ENCODE measurements at regions not wholly inside any gene's neighbourhood (a gene's known extent, or its start where the extent isn't known, plus 50 kb on each side); places are given as distances from the start of the nearest gene placed in this dataset.

DNA sequence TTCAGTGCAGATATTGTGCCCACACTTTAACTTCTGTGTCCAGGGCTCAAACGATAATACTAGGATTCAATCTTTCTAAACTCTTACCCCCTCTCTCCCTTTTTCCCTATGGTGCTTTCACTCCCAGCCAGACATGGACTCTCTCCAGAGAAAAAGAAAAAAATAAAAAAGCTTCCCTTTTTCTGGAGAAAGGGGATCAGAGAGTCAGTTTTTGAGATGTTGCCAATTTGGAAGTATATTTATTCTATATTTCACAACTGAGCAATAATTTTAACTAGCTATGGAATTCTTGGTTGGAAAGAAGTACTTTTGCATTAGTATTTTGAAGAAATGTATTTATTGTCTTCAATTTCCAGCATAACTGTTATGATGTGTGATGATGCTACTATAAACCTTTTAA lies 72.2 kb upstream of the ZFP64 start:
- Histone ChIP-seq H3K4me3 (no peak overlapping the region), H3K27ac (no peak overlapping the region), H3K4me1 (replicated peaks in 1 of 2) (peaks cover 8 to 19% of the 10 kb centered on the region in 2 donors)
- ATAC-seq (replicated peaks in 6 of 8): no peak
- 0 to 100% (median 75%) methylated on average over 1 of the region's 1 CpG; no CpG with 5 or more reads in 1 of the 10 experiments for WGBS, 10 experiments
- in situ Hi-C loops (cut with MboI; ENCODE audit: low pct_unique_long_range_greater_than_20kb in 2 of 9, low sequenced_read_pairs in 9 of 9, unreplicated experiment in 9 of 9): no loop called here

DNA sequence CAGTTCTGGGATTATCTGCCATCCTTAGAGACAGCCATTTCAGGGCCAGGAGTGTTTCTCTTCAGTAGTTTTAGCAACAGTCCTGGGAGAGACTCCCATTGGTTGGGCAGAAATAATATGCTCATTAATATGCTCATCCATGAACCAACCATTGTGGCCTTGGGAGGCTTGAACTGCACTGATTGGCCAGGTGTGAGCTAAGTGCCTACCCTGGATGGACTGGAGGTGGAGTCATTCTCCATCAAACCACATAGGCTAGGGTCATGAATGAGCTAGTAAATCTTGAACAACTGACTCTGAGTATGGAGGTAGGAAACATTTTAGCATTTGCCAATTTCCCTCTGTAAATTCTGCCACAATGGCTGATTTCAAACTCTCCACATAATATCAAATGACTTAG lies 70.2 kb upstream of the ZFP64 start:
- Histone ChIP-seq H3K4me3 (no peak overlapping the region), H3K27ac (no peak overlapping the region), H3K4me1 (replicated peaks in 1 of 2) (peaks cover 8 to 12% of the 10 kb centered on the region in 2 donors)
- ATAC-seq (replicated peaks in 6 of 8): no peak
- in situ Hi-C loops (cut with MboI; ENCODE audit: low pct_unique_long_range_greater_than_20kb in 2 of 9, low sequenced_read_pairs in 9 of 9, unreplicated experiment in 9 of 9): no loop called here

DNA sequence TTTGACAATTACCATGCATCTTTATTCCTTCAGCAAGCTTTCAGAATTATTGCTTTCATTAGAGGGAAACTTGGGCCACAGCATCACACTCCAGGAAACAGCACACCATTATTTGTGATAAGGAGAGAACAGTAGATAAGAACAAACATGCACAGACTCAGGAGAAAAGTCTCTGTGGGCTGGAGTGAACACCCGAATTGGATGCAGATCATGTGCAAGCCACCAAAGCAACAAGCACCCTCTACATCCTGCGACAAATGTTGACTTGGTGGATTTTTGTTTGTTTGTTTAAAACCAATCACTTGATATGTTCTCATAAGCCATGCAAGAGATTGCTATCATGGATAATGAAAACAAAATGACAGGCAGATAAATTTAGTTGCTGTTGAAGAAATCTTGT lies 67.7 kb upstream of the ZFP64 start:
- H3K4me3 ChIP-seq: no peak overlapping the region
- no peak for ATAC-seq (replicated peaks in 6 of 8)
- 0 to 100% (median 73%) methylated on average over 1 to 2 of the region's 2 CpGs; no CpG with 5 or more reads in 1 of the 10 experiments for WGBS, 10 experiments
- in situ Hi-C loops (cut with MboI; ENCODE audit: low pct_unique_long_range_greater_than_20kb in 2 of 9, low sequenced_read_pairs in 9 of 9, unreplicated experiment in 9 of 9): loop anchor here in 1 of 9 experiments (10.0 kb wide), 1 partner anchor 116 kb away; no protein-coding TSS in a partner anchor
- no peaks in the 10 kb centered on the region for H3K4me1 ChIP-seq (replicated peaks in 1 of 2)
- no peak overlapping the region for H3K27ac ChIP-seq

DNA sequence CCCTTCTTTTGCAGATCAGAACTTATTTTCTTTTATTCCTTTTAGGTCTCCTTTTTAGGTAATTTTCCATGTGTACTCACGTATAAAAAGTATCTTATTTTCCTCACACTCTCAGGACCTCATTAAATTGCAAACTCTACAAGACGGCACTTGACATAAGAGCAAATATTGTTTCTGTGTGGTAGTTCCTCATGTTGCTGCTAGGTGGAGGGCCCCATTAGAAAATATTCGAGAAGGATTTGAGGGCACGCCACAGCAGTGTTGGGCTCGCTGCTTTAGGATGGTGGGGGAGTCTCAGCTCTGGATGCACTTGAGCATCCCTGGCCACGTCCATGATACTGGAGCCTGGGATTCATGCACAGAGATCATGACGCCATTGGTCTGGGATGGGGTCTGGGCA lies 64.9 kb upstream of the ZFP64 start:
- WGBS, 10 experiments: 0 to 94% (median 89%) methylated on average over 1 to 7 of the region's 7 CpGs
- no peak overlapping the region for H3K27ac ChIP-seq
- no peak overlapping the region for H3K4me3 ChIP-seq
- H3K4me1 ChIP-seq (replicated peaks in 1 of 2): no peaks in the 10 kb centered on the region
- in situ Hi-C loops (cut with MboI; ENCODE audit: low pct_unique_long_range_greater_than_20kb in 2 of 9, low sequenced_read_pairs in 9 of 9, unreplicated experiment in 9 of 9): loop anchor here in 1 of 9 experiments (10.0 kb wide), 1 partner anchor 118 kb away; no protein-coding TSS in a partner anchor
- no peak for ATAC-seq (replicated peaks in 6 of 8)

DNA sequence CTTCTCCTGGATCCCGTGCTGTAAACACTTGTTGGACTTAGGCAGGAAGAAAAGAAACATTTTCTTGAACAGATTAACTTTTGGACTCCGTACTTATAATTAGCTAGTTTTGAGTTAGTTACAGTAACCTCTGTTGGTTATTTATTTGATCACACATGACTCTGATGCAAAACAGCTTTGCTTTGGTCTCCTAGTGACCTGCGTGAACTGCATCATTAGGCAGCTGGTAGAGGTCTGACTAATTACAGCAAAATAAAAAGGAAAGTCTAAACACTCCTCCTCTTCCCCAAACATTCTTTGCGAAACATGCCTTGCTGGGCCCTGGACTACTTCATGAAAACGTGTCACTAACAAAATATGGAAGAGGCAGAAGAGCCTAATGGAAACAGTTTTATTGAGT lies 61.1 kb upstream of the ZFP64 start:
- WGBS, 10 experiments: 34 to 88% (median 72%) methylated on average over 1 to 5 of the region's 5 CpGs; no CpG with 5 or more reads in 2 of the 10 experiments
- in situ Hi-C loops (cut with MboI; ENCODE audit: low pct_unique_long_range_greater_than_20kb in 2 of 9, low sequenced_read_pairs in 9 of 9, unreplicated experiment in 9 of 9): loop anchor here in 1 of 9 experiments (10.0 kb wide), 1 partner anchor 122 kb away; no protein-coding TSS in a partner anchor
- Histone ChIP-seq H3K4me3 (no peak overlapping the region), H3K4me1 (replicated peaks in 1 of 2) (no peaks in the 10 kb centered on the region), H3K27ac (no peak overlapping the region)
- no peak for ATAC-seq (replicated peaks in 6 of 8)

DNA sequence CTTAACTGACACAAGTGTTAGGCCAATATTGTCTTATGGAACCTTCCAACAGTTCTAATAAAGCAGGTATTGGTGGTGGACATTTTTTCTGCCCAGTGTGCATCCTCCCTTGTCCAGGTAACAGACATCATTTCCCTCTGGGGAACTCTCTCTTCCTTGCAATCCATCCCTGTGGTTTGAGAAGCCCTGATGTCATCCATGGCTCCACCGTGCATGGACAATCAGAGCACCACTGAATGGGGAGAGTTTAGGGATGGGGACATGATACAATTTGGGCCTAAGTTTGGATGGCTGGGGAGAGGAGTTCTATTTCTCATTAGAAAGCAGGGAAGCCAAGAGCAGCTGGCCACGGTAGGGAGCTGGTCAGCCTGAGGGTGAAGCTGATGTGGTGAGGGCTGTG lies 60.2 kb upstream of the ZFP64 start:
- ATAC-seq (replicated peaks in 6 of 8): no peak
- Histone ChIP-seq H3K27ac (no peak overlapping the region), H3K4me3 (no peak overlapping the region), H3K4me1 (replicated peaks in 1 of 2) (no peaks in the 10 kb centered on the region)
- WGBS, 10 experiments: 63 to 100% (median 97%) methylated on average over 1 to 2 of the region's 2 CpGs; no CpG with 5 or more reads in 4 of the 10 experiments
- in situ Hi-C loops (cut with MboI; ENCODE audit: low pct_unique_long_range_greater_than_20kb in 2 of 9, low sequenced_read_pairs in 9 of 9, unreplicated experiment in 9 of 9): loop anchor here in 1 of 9 experiments (10.0 kb wide), 1 partner anchor 123 kb away; no protein-coding TSS in a partner anchor

DNA sequence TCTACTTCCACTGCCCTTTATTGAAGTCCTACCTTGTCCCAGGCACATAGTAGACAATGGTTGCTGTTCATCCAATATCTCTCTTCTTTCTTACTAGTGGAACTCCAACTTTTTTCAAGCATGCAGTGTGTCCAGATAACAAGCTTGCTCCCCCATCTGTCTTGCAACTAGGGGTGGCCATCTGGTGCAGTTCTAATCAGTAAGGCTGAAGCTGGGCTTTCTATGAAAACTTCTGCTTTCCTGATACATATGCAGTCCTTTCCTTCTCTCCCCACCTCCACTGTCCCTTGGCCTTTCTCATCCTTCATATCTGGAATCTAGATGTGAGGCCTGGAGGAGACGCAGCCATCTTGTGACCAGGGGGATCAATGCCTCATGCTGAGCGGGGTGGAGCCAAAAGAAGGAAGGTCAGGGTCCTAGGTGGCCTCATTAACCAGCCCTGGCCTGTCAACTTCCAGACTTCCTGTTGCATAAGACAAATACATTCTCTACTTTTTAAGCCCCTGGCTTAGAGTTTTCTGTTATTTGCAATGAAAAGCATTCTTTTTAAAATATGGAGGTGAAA lies 59.6 kb upstream of the ZFP64 start:
- Histone ChIP-seq H3K27ac (no peak overlapping the region), H3K4me3 (no peak overlapping the region), H3K4me1 (replicated peaks in 1 of 2) (no peaks in the 10 kb centered on the region)
- in situ Hi-C loops (cut with MboI; ENCODE audit: low pct_unique_long_range_greater_than_20kb in 2 of 9, low sequenced_read_pairs in 9 of 9, unreplicated experiment in 9 of 9): loop anchor here in 1 of 9 experiments (10.0 kb wide), 1 partner anchor 124 kb away; no protein-coding TSS in a partner anchor
- 50 to 100% (median 92%) methylated on average over 1 to 2 of the region's 2 CpGs; no CpG with 5 or more reads in 4 of the 10 experiments for WGBS, 10 experiments
- ATAC-seq (replicated peaks in 6 of 8): no peak

DNA sequence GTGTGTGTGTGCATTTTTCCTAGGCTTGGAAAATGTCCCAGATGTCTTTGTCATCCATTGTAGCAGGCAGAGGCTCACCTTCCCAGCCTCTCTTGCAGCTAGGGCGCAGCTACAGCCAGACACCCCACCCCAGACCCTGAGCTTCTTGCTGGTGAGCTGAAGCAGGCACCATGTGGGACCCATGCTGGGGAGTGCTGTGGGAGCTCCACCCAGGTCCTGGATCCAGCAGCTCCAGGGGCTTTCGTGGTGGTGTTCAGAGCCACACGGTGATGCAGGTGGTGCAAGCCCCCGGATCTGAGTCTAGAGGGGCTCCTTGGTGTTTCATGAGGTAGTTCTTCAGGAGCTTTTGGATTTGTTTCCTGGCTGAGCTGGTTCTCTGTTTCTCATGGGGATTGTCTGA lies 56.0 kb upstream of the ZFP64 start:
- H3K4me3 ChIP-seq: no peak overlapping the region
- 83 to 100% methylated on average over 2 to 3 of the region's 4 CpGs; no CpG with 5 or more reads in 8 of the 10 experiments for WGBS, 10 experiments
- ATAC-seq (replicated peaks in 6 of 8): no peak
- peaks cover 0 to 3% of the 10 kb centered on the region in 2 donors for H3K4me1 ChIP-seq (replicated peaks in 1 of 2)
- no peak overlapping the region for H3K27ac ChIP-seq
- in situ Hi-C loops (cut with MboI; ENCODE audit: low pct_unique_long_range_greater_than_20kb in 2 of 9, low sequenced_read_pairs in 9 of 9, unreplicated experiment in 9 of 9): loop anchor here in 4 of 9 experiments (10.0 to 25.0 kb wide), 3 partner anchors 140 to 1297 kb away; no protein-coding TSS in a partner anchor

DNA sequence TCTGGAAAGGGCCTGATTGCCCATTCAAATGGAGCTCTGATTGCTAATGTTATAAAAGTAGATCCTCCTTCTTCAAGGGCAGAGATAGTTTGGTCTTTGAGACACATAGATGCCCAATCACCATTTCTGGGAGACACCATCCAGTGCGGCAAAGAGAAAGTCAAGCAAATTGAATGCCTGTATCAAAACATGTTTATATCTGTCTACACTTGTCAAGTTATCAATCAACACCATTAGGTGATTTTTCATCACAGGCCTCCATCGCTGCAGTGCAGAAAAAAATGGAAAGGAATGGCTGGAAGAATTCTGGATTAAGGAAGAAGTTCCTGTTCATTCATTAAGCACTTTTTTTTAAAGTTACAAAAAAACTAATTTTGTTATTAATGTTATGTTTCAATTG lies 54.8 kb upstream of the ZFP64 start:
- Histone ChIP-seq H3K4me1 (replicated peaks in 1 of 2) (peaks cover 0 to 3% of the 10 kb centered on the region in 2 donors), H3K4me3 (no peak overlapping the region), H3K27ac (no peak overlapping the region)
- no peak for ATAC-seq (replicated peaks in 6 of 8)
- in situ Hi-C loops (cut with MboI; ENCODE audit: low pct_unique_long_range_greater_than_20kb in 2 of 9, low sequenced_read_pairs in 9 of 9, unreplicated experiment in 9 of 9): loop anchor here in 4 of 9 experiments (10.0 to 25.0 kb wide), 3 partner anchors 141 to 1298 kb away; no protein-coding TSS in a partner anchor
- WGBS, 10 experiments: 67 to 100% (median 88%) methylated on average over 1 to 2 of the region's 2 CpGs; no CpG with 5 or more reads in 2 of the 10 experiments

DNA sequence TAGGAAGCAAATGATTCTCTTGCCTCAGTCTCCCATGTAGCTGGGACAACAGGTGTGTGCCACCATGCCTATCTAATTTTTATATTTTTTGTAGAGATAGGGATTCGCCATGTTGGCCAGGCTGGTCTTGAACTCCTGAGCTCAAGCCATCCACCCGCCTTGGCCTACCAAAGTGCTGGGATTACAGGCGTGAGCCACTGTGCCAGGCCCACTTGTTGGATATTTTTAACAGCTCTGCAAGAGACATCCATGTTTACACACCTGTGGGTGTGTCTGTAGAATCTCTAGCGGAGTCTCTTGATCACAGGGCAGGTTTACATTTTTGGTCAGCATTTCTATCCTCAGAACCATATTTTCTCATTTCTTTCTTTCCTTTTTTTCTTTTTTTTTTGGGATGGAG lies 53.1 kb upstream of the ZFP64 start:
- ATAC-seq (replicated peaks in 6 of 8): no peak
- H3K4me1 ChIP-seq (replicated peaks in 1 of 2): peaks cover 0 to 3% of the 10 kb centered on the region in 2 donors
- in situ Hi-C loops (cut with MboI; ENCODE audit: low pct_unique_long_range_greater_than_20kb in 2 of 9, low sequenced_read_pairs in 9 of 9, unreplicated experiment in 9 of 9): loop anchor here in 4 of 9 experiments (10.0 to 25.0 kb wide), 3 partner anchors 143 to 1300 kb away; no protein-coding TSS in a partner anchor
- no peak overlapping the region for H3K4me3 ChIP-seq
- 29 to 100% (median 89%) methylated on average over 1 to 4 of the region's 4 CpGs; no CpG with 5 or more reads in 1 of the 10 experiments for WGBS, 10 experiments
- no peak overlapping the region for H3K27ac ChIP-seq

DNA sequence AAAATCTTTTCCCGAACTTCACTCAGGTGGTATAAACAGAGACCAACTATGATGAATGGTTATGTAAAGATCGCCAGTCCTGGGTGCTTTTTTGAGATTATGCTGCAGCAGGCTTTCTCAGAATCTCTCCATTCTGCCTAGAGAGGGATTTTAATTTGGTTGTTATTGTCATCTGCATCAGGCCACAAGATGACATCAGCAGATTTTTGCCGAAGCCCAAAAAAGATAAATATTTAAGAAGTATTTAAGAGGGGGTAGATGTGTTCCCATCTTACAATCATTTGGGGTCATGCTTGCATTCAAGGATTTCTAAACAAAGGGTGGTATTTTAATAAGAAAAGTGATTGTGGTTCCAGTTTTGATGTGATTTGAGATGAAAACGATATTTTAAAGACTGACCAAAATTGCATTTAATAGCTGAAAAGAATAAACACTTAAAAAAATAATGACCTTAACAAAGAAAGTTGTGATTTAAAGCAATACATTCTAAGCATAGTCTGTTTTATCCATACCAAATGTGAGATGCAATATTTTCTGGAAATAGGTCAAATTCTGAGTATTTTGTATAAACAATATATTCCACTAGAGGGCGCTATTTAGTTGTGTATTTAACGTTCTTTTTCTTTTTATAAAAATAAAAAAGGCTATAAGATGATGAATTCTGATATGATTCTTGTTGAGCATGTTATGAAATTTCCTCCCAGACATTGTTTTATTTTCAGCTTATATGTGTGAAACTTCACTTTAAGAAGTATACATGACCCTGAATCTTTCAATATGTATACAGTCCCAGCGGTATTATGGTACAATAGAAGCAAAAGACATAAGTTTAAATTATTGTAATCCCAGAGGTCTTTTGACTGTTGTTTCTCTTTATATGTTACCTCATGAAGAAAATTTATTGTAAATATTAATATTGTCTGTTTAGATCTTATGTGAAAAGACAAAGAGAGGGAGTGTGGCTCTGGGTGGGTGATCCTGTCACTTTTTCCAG lies 51.0 kb upstream of the ZFP64 start:
- Histone ChIP-seq H3K4me1 (replicated peaks in 1 of 2) (peaks cover 0 to 3% of the 10 kb centered on the region in 2 donors), H3K4me3 (no peak overlapping the region), H3K27ac (no peak overlapping the region)
- WGBS, 10 experiments: 22 to 86% (median 58%) methylated on average over 3 to 7 of the region's 7 CpGs
- no peak for ATAC-seq (replicated peaks in 6 of 8)
- in situ Hi-C loops (cut with MboI; ENCODE audit: low pct_unique_long_range_greater_than_20kb in 2 of 9, low sequenced_read_pairs in 9 of 9, unreplicated experiment in 9 of 9): loop anchor here in 4 of 9 experiments (10.0 to 25.0 kb wide), 3 partner anchors 145 to 1302 kb away; no protein-coding TSS in a partner anchor

Measured in motor neuron (in vitro differentiated cells).